IPS-NIHi11 (cell line): ENCODE measurements at regions not wholly inside any gene's neighbourhood (a gene's known extent, or its start where the extent isn't known, plus 50 kb on each side); places are given as distances from the start of the nearest gene placed in this dataset.

ENCODE experiments used
- DNase-seq: peaks from one replicate; pipeline ENCODE4 v3.0.0; 2012; ENCODE audit warnings: mixed read lengths, low spot score

DNA sequence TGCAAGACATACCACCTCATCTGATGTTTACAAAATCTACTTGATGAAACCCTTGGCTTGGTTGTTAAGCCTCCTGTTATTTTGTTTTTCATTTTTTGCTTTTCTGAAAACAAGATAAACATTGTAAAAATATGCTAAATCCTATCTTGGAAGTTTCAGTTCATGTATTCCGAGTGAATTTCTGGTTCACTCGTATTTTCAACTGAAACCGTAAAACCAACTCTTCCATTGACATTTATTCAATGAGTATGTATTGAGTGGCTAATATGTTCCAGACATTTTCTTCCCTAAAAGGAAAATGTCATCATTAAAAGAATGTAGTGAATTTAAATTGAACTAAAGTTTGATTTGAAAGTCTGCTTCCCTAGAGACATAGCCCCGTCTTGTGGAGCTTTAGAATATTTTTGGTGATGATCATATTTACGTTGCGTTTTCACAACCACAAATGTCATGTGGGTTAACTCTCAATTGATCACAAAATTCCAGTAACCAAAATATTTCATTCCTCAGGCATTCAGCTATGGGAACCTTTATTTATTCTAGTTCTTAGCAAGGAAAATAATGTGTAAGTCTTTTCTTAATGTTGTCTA lies 204.2 kb downstream of the MBD2 start:
- DNase-seq = no peak

GRCh38 chr18:54019641-54020040 lies 204.8 kb downstream of the MBD2 start:
- no peak for DNase-seq

DNA sequence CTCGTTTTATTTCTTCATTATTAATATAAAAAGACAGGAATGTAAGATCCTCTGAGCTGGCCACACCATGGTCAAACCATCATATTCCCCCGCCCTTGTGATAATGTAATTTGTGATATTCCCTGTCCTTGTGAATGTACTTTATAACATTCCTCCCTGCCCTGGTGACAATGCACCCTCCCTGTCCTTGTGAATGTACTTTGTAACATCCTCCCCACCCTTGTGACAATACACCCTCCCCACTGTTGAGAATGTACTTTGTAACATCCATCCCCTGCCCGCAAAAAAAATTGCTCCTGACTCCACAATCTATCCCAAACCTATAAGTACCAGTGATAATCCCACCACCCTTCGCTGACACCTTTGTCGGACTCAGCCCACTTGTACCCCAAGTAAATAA lies 211.0 kb downstream of the MBD2 start:
- no peak for DNase-seq

DNA sequence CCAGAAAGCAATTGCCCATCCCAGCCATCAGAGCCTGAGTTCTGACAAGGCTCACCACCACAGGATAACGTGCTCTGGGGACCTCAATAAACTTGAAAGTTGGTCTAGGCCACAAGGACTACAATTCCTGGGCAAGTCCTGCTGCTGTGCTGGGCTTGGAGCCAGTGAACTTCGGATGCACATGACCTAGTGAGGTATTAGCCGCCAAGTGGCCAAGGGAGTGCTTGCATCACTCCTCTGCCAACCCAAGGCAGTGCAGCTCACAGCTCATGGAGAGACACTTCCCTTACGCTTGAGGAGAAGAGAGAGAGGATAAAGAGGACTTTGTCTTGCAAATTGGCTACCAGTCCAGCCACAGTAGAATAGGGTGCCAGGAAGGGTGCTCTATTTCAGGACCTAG lies 219.6 kb downstream of the MBD2 start:
- no peak for DNase-seq

DNA sequence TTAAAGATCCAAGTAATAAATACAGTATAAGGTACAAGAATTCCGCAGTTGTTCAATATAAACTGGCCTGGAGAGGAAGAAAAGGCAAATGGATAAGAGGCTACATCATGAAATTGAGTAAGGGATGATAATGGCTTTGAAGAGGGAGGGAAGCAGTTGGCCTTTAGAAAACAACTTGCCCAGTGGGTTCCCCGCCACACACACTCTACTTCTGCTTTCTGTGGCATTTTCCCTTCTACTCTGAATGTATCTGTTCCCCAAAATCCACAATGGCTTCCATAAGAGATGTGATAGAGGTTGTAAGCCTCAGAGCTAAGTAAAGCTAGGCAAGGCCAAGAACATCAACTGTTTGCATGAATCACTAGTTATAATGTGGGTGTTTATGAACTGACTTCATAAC lies 221.3 kb downstream of the MBD2 start:
- DNase-seq = no peak

- no peak for DNase-seq
Observed at GRCh38 chr18:53997064-53997463, 227.4 kb downstream of the MBD2 start.

DNA sequence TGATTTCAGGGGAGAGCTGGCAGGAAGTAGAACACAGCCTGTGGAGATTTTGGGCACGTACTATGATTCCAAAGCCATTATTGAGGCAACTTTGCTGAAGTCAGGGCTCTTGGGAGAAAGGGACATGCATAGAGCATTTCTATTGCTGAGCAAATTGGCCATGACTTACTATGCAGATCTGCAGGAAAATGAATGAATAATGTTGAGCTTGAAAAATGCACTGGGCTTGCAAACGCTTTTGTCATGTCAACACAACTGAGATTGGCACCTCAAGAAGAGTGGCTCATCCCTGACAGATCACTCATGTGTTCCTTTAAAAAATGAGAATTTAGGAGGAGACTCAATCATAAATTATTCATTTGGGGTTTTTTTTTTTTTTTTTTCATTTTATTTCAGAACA lies 230.5 kb downstream of the MBD2 start:
- no peak for DNase-seq

DNA sequence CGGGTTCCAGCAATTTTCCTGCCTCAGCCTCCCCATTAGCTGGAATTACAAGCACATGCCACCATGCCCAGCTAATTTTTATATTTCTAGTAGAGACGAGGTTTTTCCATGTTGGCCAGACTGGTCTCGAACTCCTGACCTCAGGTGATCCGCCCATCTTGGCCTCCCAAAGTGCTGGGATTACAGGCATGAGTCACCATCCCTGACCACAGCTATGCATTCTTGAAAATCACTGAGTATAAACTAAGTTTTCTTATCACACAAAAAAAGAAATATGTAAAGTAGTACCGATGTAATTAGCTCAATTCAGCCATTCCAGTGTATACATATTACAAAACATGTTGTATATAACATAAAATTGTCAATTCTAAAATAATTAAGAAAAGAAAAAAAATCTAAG lies 232.7 kb downstream of the MBD2 start:
- no peak for DNase-seq

DNA sequence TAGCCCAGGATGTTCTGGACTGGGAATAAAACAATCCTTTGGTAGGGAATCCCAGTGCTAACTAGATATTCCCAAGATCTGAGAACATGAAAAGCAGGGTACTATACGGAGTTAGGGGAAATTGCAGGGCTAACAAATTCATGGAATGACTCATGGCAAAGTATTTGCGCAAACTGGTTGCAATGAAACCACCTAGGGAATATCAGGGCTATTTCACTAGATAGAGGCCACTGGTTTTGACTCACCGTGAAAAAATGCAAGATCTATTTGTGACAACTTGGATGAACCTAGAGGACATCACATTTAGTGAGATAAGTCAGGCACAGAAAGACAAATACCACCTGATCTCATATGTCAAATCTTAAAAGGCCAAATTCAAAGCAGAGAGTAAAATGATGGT lies 233.3 kb downstream of the MBD2 start:
- DNase-seq = no peak

DNA sequence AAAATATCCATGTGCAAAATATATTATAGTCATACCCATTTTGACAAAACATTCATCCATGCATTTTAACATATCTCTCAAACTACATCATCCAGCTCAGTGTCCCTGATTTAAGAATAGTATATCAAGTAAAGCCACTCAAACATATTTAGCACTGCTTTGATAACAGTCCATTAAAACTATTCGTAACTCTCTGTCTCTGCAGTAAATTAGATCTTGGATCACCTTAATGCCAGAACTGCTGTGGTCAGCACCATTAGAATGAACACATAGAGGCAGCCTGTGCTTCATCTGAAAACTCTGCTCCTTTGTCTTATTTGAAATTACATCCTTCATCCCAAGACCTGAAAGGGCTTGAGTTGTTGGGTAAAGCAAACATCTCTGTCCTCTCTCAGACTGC lies 234.0 kb downstream of the MBD2 start:
- no peak for DNase-seq

DNA sequence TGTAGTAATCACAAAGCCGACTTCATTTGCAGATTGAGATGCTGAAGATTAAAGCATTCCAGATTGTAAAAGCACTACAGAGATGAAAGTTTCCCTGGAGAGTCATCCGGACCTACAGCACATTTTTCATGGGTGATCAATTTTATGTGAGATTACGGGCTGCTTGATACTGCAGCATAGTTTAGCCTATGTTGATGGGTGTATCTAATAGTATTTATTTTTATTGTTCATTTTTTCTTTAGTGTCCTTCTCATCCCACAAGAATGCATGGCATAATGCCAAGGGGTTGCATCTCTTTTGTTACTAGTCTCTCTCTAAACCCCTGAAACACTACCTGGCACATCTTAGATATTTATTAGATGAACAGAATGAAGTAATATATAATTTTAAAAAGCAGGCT lies 240.4 kb downstream of the MBD2 start:
- DNase-seq = no peak

- no peak for DNase-seq
Observed at GRCh38 chr18:53971331-53971730, 253.1 kb downstream of the MBD2 start.

DNA sequence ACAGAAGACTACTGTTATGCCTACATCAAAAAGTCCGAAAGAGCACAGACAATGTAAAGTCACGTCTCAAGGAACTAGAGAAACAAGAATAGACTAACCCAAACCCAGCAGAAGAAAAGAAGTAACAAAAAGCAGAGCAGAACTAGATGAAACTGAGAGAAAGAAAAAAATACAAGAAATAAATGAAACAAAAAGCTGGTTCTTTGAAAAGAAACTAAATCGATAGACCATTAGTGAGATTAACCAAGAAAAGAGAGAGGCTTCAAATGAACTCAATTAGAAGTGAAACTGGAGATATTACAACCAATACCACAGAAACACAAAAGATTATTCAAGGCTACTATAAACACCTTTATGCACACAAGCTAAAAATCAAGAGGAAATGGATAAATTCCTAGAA lies 271.8 kb downstream of the MBD2 start:
- DNase-seq = no peak

DNA sequence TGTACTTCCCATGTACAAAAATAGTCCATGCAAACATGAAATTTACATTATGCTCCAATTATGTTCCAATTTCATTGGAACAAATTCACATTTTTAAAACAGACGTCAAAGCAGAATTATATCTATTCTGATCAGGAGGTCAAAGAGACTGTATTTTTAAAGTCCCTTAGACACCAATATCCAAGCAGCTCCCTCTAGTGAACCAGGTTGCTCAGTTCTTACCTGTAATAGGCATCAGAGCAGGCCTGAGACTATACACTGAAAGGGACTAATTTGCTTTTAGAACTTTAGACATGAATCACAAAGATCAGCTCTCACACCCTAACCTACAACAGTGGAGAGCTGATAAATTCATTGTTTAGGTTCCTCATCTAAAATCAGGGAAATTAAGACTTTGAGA lies 273.9 kb downstream of the MBD2 start:
- DNase-seq = no peak

GRCh38 chr18:53948991-53949390 lies 275.5 kb downstream of the MBD2 start:
- DNase-seq = no peak

DNA sequence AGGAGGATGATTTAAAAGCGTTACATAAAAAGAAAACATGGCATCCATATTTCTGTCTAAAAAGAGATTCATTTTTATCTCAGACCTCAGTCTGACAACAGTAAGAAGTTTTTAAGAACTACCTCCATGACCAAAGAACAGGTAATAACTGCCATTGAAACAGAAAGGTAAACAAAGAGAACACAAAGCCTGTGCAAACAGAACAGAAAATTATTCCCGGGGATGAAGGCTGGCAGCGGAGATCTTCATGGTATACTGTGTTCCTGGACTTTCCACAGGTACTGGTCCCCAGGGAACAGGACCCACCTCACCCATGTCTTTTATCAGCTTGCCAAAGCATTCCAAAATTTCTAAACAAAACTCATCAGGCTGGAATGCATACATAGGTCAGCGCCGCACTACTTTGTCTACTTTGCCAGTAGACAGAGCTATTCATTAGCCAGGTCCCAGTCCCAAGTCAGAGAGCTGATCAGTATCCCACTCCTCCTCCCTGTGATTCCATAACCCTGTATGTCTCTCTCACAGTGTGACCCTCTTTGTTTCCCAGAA lies 277.3 kb downstream of the MBD2 start:
- no peak for DNase-seq

DNA sequence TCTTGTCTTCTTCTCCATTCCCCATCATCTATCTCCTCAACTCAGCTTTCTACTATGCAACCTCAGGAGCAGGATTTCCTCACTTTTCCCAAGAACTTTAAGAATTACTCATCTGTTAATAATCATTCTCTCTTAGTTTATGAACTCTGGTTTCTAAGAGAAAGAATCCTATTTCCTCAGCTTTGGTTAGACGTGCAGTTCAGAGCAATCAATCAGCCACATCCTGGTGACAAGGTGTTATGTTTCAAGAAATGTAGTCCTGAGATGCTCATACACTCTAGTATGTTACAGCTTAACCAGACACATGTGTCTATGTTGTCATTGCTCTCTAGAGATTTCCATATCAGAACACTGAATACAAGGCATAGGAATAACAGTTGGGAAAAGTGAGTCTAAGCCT lies 277.9 kb downstream of the MBD2 start:
- DNase-seq = no peak

- no peak for DNase-seq
Observed at GRCh38 chr18:53944721-53945120, 279.7 kb downstream of the MBD2 start.

DNA sequence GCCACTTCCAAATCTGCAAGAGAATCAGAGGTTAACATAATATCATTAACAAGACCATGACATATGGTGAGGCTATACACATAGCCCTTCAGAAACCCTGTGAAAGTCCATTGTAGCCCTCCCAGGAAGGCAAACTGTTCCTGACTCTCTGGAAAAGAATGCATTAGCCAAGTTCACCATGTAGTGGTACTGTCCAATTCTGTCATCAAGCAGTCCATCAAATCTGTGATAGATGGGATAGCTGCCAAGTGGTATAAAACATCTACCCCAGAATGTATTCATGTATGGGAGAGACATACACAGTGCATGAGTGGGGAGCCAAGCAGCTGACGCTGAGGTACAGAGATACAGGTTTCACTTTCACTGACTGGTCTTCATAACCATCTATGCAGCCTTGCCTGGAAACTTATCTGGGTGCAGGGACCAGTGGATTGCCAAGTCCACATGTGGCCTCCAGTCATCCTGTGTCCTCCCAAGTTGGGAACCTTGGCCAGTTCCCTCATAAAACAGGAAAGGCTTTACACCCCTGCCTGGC lies 281.1 kb downstream of the MBD2 start:
- no peak for DNase-seq

GRCh38 chr18:53941601-53942338 lies 282.7 kb downstream of the MBD2 start:
- DNase-seq = no peak

GRCh38 chr18:53937037-53937436 lies 287.4 kb downstream of the MBD2 start:
- DNase-seq = no peak

- DNase-seq = no peak
Observed at GRCh38 chr18:53935803-53936202, 288.7 kb downstream of the MBD2 start.

GRCh38 chr18:53935399-53935798 lies 289.1 kb downstream of the MBD2 start:
- DNase-seq = no peak
